Astrocyte (in vitro differentiated cells and primary cell): ENCODE measurements at regions not wholly inside any gene's neighbourhood (a gene's known extent, or its start where the extent isn't known, plus 50 kb on each side); places are given as distances from the start of the nearest gene placed in this dataset.

Source experiments
- DNase-seq: peaks from one replicate; pipeline ENCODE4 v3.0.0-alpha.2; 2010; ENCODE audit warnings: low read depth
- FAIRE-seq: peaks from 2 replicates; lab custom pipeline; 2011; peaks lifted over from hg19 to GRCh38; lab: Jason Lieb, UNC
- H2AFZ ChIP-seq: 2 replicates; pipeline ENCODE4 v1.6.0; 2012; ENCODE audit warnings: low read depth, low read length, inconsistent platforms
- H3K27ac ChIP-seq: 2 replicates; pipeline ENCODE4 v1.5.1; 2011; ENCODE audit warnings: low read depth, low read length, inconsistent platforms
- H3K27me3 ChIP-seq: 2 replicates; pipeline ENCODE4 v1.6.0; 2011; ENCODE audit warnings: low read length, inconsistent platforms; ENCODE audit not compliant: insufficient read depth
- H3K36me3 ChIP-seq: 2 replicates; pipeline ENCODE4 v1.5.1; 2011; ENCODE audit warnings: low read length, inconsistent platforms; ENCODE audit not compliant: insufficient read depth
- H3K4me1 ChIP-seq: 2 replicates; pipeline ENCODE4 v1.5.1; 2011; ENCODE audit warnings: low read length, inconsistent platforms; ENCODE audit not compliant: insufficient read depth
- H3K4me2 ChIP-seq: 2 replicates; pipeline ENCODE4 v1.6.0; 2012; ENCODE audit warnings: low read length, inconsistent platforms
- H3K4me3 ChIP-seq: 2 replicates; pipeline ENCODE4 v1.5.1; 2011; ENCODE audit warnings: low read depth, mild to moderate bottlenecking, low read length, inconsistent platforms; ENCODE audit not compliant: insufficient read depth
- H3K79me2 ChIP-seq: 2 replicates; pipeline ENCODE4 v1.6.0; 2012; ENCODE audit warnings: mild to moderate bottlenecking, low read length, inconsistent platforms; ENCODE audit not compliant: insufficient read depth
- H3K9ac ChIP-seq: 2 replicates; pipeline ENCODE4 v1.6.0; 2012; ENCODE audit warnings: mild to moderate bottlenecking, low read length, inconsistent platforms
- H3K9me3 ChIP-seq: 2 replicates; pipeline ENCODE4 v1.5.1; 2012; ENCODE audit warnings: low read depth, mild to moderate bottlenecking, low read length, inconsistent platforms; ENCODE audit not compliant: insufficient read depth
- H4K20me1 ChIP-seq: 2 replicates; pipeline ENCODE4 v1.6.0; 2012; ENCODE audit warnings: low read length, inconsistent platforms; ENCODE audit not compliant: insufficient read depth
- H3K27ac Mint-ChIP-seq: one replicate; pipeline ENCODE4 v1.8.0; 2021; ENCODE audit warnings: mild to moderate bottlenecking, mixed read lengths; ENCODE audit not compliant: unreplicated experiment
- H3K27me3 Mint-ChIP-seq: one replicate; pipeline ENCODE4 v1.8.0; 2021; ENCODE audit warnings: low read depth, mixed read lengths; ENCODE audit not compliant: unreplicated experiment
- H3K36me3 Mint-ChIP-seq: one replicate; pipeline ENCODE4 v1.8.0; 2021; ENCODE audit warnings: low read depth, mixed read lengths; ENCODE audit not compliant: unreplicated experiment
- H3K4me1 Mint-ChIP-seq: one replicate; pipeline ENCODE4 v1.8.0; 2021; ENCODE audit warnings: low read depth, mixed read lengths; ENCODE audit not compliant: unreplicated experiment
- H3K4me3 Mint-ChIP-seq: one replicate; pipeline ENCODE4 v1.8.0; 2021; ENCODE audit warnings: mild to moderate bottlenecking, moderate library complexity, mixed read lengths; ENCODE audit not compliant: unreplicated experiment
- H3K9me3 Mint-ChIP-seq: one replicate; pipeline ENCODE4 v1.8.0; 2021; ENCODE audit warnings: mild to moderate bottlenecking, mixed read lengths; ENCODE audit not compliant: unreplicated experiment
- EZH2 ChIP-seq: IDR thresholded peaks from 2 replicates; pipeline ENCODE4 v1.6.1; 2012; ENCODE audit warnings: mild to moderate bottlenecking, low read length, inconsistent platforms; ENCODE audit not compliant: insufficient read depth
- TF ChIP-seq, protein P1 (sequence below): IDR thresholded peaks from 2 replicates; pipeline ENCODE4 v1.5.1; 2011; ENCODE audit warnings: low read depth, mild to moderate bottlenecking, inconsistent platforms, low read length, moderate library complexity; ENCODE audit not compliant: insufficient read depth

DNA sequence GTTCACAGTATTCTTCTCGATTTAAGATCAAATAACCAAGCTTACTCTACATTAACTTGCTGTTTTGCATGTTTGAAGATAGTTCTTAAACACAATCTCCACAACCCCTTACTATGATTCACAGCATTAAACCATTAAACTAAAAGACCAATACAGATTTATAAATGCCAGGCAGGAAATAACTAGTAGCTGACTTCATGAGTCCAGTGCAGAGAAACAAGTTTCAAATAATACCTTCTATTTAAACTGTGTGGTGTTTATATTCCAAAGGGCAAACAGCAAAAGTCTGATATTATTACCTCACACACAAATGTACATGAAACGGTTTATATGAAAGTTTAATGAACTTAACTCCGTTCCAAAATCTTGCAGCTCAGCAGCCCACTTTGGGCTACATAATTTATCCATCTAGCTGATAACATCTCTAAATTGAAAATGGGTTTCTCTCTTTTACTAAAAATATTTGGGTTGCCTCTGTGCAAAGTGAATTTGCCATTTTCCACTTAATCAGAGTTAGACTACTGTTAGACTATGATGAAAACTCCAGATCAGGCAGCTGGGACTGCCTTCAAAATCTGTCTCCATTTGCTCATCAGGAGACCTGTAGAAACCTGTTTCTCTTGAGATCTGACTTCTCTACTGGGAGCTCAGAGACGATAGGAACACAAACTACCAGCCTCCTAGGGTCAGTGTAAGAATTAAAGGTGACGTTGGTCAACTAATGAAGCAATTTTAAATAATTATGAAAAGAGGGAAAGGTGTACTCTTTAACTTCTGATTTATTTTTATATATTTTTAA is 287.3 kb downstream of the FZD1 start:
- TF ChIP-seq, protein P1, sequence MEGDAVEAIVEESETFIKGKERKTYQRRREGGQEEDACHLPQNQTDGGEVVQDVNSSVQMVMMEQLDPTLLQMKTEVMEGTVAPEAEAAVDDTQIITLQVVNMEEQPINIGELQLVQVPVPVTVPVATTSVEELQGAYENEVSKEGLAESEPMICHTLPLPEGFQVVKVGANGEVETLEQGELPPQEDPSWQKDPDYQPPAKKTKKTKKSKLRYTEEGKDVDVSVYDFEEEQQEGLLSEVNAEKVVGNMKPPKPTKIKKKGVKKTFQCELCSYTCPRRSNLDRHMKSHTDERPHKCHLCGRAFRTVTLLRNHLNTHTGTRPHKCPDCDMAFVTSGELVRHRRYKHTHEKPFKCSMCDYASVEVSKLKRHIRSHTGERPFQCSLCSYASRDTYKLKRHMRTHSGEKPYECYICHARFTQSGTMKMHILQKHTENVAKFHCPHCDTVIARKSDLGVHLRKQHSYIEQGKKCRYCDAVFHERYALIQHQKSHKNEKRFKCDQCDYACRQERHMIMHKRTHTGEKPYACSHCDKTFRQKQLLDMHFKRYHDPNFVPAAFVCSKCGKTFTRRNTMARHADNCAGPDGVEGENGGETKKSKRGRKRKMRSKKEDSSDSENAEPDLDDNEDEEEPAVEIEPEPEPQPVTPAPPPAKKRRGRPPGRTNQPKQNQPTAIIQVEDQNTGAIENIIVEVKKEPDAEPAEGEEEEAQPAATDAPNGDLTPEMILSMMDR: no peak
- TF ChIP-seq EZH2: no peak
- H4K20me1 ChIP-seq: no peaks in the 10 kb centered on the region
- Mint-ChIP-seq H3K27ac (no peak overlapping the region), H3K9me3 (no peaks in the 10 kb centered on the region), H3K4me3 (no peak overlapping the region), H3K36me3 (no peaks in the 10 kb centered on the region), H3K27me3 (no peaks in the 10 kb centered on the region), H3K4me1 (peaks cover 13% of the 10 kb centered on the region)
- no peaks in the 10 kb centered on the region for H3K36me3 ChIP-seq
- H3K4me2 ChIP-seq: peak overlapping the region; percentile 22
- DNase-seq (peak; percentile 51), FAIRE-seq (peak; percentile 58)
- H3K27ac ChIP-seq: no peak overlapping the region
- H3K4me3 ChIP-seq: no peak overlapping the region
- H3K9me3 ChIP-seq: no peaks in the 10 kb centered on the region
- no peaks in the 10 kb centered on the region for H3K79me2 ChIP-seq
- no peak overlapping the region for H2AFZ ChIP-seq
- H3K4me1 ChIP-seq: no peaks in the 10 kb centered on the region
- H3K9ac ChIP-seq: no peak overlapping the region
- H3K27me3 ChIP-seq: no peaks in the 10 kb centered on the region

DNA sequence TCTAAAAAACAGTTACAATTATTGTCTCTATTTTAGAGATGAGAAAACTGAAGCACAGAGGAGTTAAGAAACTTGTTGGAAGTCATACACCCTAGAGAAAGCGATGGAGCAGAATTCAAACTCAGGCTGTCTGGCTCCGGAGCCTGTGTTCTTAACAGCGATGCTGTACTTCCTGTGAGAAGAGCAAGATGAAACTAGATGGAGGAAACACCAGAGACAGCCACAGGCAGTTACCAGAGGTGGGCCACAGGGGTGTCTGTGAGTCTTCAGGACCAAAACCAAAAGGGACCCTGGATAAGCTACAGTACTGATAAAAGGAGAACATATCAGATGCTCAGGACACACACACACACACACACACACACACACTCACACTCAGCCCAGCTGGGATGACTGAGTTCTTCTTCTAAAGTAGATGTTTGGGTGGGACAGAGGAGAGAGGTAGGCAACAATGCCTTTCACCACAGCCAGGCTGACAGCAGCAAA is 289.2 kb downstream of the FZD1 start:
- no peak for FAIRE-seq
- Histone ChIP-seq H3K27ac (no peak overlapping the region), H3K9ac (no peak overlapping the region), H3K36me3 (no peaks in the 10 kb centered on the region), H4K20me1 (no peaks in the 10 kb centered on the region), H3K27me3 (no peaks in the 10 kb centered on the region), H3K4me3 (no peak overlapping the region), H2AFZ (no peak overlapping the region), H3K9me3 (no peaks in the 10 kb centered on the region), H3K4me2 (no peak overlapping the region), H3K79me2 (no peaks in the 10 kb centered on the region), H3K4me1 (peaks cover 11% of the 10 kb centered on the region)
- Mint-ChIP-seq H3K36me3 (peaks cover 2% of the 10 kb centered on the region), H3K27me3 (no peaks in the 10 kb centered on the region), H3K9me3 (no peaks in the 10 kb centered on the region), H3K4me1 (peaks cover 25% of the 10 kb centered on the region), H3K4me3 (no peak overlapping the region), H3K27ac (no peak overlapping the region)
- TF ChIP-seq, protein P1: no peak
- TF ChIP-seq EZH2: no peak
- DNase-seq: no peak

DNA sequence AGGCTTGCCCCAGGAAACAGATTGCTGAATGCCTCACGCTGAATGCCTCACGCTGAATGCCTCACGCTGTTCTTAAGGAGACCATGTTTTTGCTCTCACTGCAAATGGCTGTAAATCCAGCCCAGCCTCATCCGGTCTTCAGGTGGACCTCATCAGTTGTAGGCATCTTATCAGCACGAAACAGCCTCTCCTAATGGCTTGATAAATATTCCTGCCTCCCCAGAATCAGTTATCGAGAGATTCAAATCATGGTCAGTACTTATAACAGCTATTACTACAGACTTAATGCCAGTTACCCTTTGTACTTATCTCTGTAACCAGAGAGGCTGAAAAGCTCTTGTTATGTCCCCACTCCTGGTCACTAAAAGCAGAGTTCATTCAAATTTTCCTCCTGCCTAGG is 290.6 kb downstream of the FZD1 start:
- no peak for FAIRE-seq
- TF ChIP-seq, protein P1: no peak
- TF ChIP-seq EZH2: no peak
- Histone ChIP-seq H3K9me3 (no peaks in the 10 kb centered on the region), H3K27ac (no peak overlapping the region), H4K20me1 (no peaks in the 10 kb centered on the region), H3K4me1 (peaks cover 12% of the 10 kb centered on the region), H3K79me2 (no peaks in the 10 kb centered on the region), H3K4me3 (no peak overlapping the region), H3K36me3 (no peaks in the 10 kb centered on the region), H3K27me3 (no peaks in the 10 kb centered on the region), H3K4me2 (no peak overlapping the region), H2AFZ (peak overlapping the region; percentile 14), H3K9ac (no peak overlapping the region)
- Mint-ChIP-seq H3K36me3 (peaks cover 2% of the 10 kb centered on the region), H3K4me3 (no peak overlapping the region), H3K27me3 (no peaks in the 10 kb centered on the region), H3K27ac (no peak overlapping the region), H3K9me3 (no peaks in the 10 kb centered on the region), H3K4me1 (peaks cover 25% of the 10 kb centered on the region)
- DNase-seq: no peak
